NCI-H1092 treated with DMSO at 0.1 percent for 48 hours (cell line): ENCODE measurements at regions not wholly inside any gene's neighbourhood (a gene's known extent, or its start where the extent isn't known, plus 50 kb on each side); places are given as distances from the start of the nearest gene placed in this dataset.

Experiments used
- DNase-seq: peaks from one replicate; lab custom pipeline; 2025; lab: John Stamatoyannopoulos, UW

- DNase-seq, result no peak
Observed at GRCh38 chr5:8322484-8322883, 453.5 kb downstream of the MTRR start.

- DNase-seq, result no peak
Observed at GRCh38 chr5:8327016-8327415, 458.1 kb downstream of the MTRR start.

- no peak for DNase-seq
Observed at GRCh38 chr5:8329773-8330172, 460.8 kb downstream of the MTRR start.

- no peak for DNase-seq
Observed at GRCh38 chr5:8332666-8333445, 463.9 kb downstream of the MTRR start.

- DNase-seq, result no peak
Observed at GRCh38 chr5:8333485-8333884, 464.5 kb downstream of the MTRR start.

GRCh38 chr5:8333977-8334376 is 465.0 kb downstream of the MTRR start:
- DNase-seq, result no peak

- DNase-seq, result no peak
Observed at GRCh38 chr5:8340261-8340660, 471.3 kb downstream of the MTRR start.

GRCh38 chr5:8340739-8341344 is 471.9 kb downstream of the MTRR start:
- DNase-seq, result peak; percentile 16

- DNase-seq, result no peak
Observed at GRCh38 chr5:8341406-8341805, 472.5 kb downstream of the MTRR start.

GRCh38 chr5:8347984-8348383 is 479.0 kb downstream of the MTRR start:
- no peak for DNase-seq

- DNase-seq, result no peak
Observed at GRCh38 chr5:8349855-8350254, 480.9 kb downstream of the MTRR start.

- no peak for DNase-seq
Observed at GRCh38 chr5:8350644-8351339, 481.8 kb downstream of the MTRR start.

GRCh38 chr5:8355981-8356380 is 487.0 kb downstream of the MTRR start:
- DNase-seq, result no peak

GRCh38 chr5:8360012-8360411 is 491.1 kb downstream of the MTRR start:
- DNase-seq, result no peak

GRCh38 chr5:8362495-8362894 is 493.5 kb downstream of the MTRR start:
- DNase-seq, result no peak

GRCh38 chr5:8363138-8363537 is 494.2 kb downstream of the MTRR start:
- no peak for DNase-seq

GRCh38 chr5:8366266-8366665 is 497.3 kb downstream of the MTRR start:
- no peak for DNase-seq

- DNase-seq, result no peak
Observed at GRCh38 chr5:8376478-8376877, 507.5 kb downstream of the MTRR start.

GRCh38 chr5:8381972-8382371 is 513.0 kb downstream of the MTRR start:
- no peak for DNase-seq

GRCh38 chr5:8382456-8382855 is 513.5 kb downstream of the MTRR start:
- no peak for DNase-seq

GRCh38 chr5:8383616-8384015 is 514.7 kb downstream of the MTRR start:
- DNase-seq, result peak; percentile 85

- DNase-seq, result no peak
Observed at GRCh38 chr5:8386719-8387288, 517.9 kb downstream of the MTRR start.

- no peak for DNase-seq
Observed at GRCh38 chr5:8391911-8392310, 523.0 kb downstream of the MTRR start.
